PC-3 (cell line): ENCODE measurements at regions not wholly inside any gene's neighbourhood (a gene's known extent, or its start where the extent isn't known, plus 50 kb on each side); places are given as distances from the start of the nearest gene placed in this dataset.

Experiments used
- EZH2 ChIP-seq: fragments of 300-600 bp; sonication (generic); IDR thresholded peaks from one replicate; pipeline ENCODE4 v1.6.1; 2017; ENCODE audit warnings: antibody characterized with exemption, mild to moderate bottlenecking, low read length; ENCODE audit not compliant: unreplicated experiment
- TF ChIP-seq, protein P1 (sequence below): fragments of 300-600 bp; sonication (generic); conservative IDR thresholded peaks from 2 replicates; pipeline ENCODE4 v1.5.1; 2017; ENCODE audit warnings: antibody characterized with exemption, low read depth, mild to moderate bottlenecking, low read length

DNA sequence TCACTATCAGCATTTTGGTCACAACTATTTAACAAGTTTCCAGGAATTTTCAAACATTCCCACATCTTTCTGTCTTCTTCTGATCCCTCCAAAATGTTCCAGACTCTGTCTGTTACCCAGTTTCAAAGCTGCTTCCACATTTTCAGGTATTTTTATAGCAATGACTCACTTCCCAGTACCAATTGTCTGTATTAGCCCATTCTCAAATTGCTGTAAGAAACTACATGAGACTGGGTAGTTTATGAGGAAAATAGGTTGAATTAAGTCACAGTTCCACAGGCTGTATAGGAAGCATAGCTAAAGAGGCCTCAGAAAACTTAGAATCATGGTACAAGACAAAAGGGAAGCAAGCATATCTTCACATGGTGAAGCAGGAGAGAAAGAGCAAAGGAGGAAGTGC is 475.0 kb upstream of the PCDH7 start:
- TF ChIP-seq EZH2 = no peak
- TF ChIP-seq, protein P1, sequence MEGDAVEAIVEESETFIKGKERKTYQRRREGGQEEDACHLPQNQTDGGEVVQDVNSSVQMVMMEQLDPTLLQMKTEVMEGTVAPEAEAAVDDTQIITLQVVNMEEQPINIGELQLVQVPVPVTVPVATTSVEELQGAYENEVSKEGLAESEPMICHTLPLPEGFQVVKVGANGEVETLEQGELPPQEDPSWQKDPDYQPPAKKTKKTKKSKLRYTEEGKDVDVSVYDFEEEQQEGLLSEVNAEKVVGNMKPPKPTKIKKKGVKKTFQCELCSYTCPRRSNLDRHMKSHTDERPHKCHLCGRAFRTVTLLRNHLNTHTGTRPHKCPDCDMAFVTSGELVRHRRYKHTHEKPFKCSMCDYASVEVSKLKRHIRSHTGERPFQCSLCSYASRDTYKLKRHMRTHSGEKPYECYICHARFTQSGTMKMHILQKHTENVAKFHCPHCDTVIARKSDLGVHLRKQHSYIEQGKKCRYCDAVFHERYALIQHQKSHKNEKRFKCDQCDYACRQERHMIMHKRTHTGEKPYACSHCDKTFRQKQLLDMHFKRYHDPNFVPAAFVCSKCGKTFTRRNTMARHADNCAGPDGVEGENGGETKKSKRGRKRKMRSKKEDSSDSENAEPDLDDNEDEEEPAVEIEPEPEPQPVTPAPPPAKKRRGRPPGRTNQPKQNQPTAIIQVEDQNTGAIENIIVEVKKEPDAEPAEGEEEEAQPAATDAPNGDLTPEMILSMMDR = no peak
